ENCODE measurements at regions not wholly inside any gene's neighbourhood (a gene's known extent, or its start where the extent isn't known, plus 50 kb on each side); places are given as distances from the start of the nearest gene placed in this dataset.
"Not testable (repeated sequence)": the region's sequence is repeated elsewhere in the genome, so short reads cannot be mapped to it uniquely, and the experiment has no call there.

DNA sequence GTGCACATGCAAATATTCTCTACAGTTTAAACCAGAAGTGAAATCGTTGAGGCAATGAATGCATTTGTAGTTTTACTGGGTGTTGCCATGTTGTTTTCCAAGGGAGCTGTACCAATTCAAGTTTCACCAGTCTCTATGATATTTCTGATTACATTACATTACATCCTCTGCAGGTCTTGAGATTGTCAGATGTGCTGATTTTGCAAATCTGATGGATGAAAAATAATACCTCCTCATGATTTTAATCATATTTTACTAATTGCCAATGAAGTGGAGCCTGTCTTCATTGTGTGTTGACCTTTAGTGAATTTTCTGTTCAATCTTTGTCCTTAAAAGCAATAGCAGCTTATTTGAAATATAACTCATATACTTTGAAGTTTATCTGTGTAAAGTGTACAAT, 282.4 kb downstream of the NR2F2 start:
- H3K4me3 ChIP-seq (ENCODE audit: low read depth in 1 of 5, low read length in 5 of 5), result no peak overlapping the region
- H3K4me1 ChIP-seq (ENCODE audit: control insufficient read depth in 5 of 5, insufficient read depth in 5 of 5, low read length in 5 of 5), result no peaks in the 10 kb centered on the region
- H3K9me3 ChIP-seq (ENCODE audit: control insufficient read depth in 5 of 5, low read length in 5 of 5), result peaks cover 0 to 10% (median 3%) of the 10 kb centered on the region in 5 donors
- no peak overlapping the region for H3K27ac ChIP-seq (ENCODE audit: low read depth, low read length)
- no peaks in the 10 kb centered on the region for H3K36me3 ChIP-seq (ENCODE audit: control insufficient read depth in 5 of 5, insufficient read depth in 5 of 5, low read length in 5 of 5)
- H3K9ac ChIP-seq (ENCODE audit: low read length in 5 of 5), result no peak overlapping the region
- H3K27me3 ChIP-seq (ENCODE audit: control insufficient read depth in 5 of 5, insufficient read depth in 4 of 5, low read length in 5 of 5), result no peaks in the 10 kb centered on the region

- Histone ChIP-seq H3K27ac (ENCODE audit: low read depth, low read length) (no peak overlapping the region), H3K27me3 (ENCODE audit: control insufficient read depth in 5 of 5, insufficient read depth in 4 of 5, low read length in 5 of 5) (no peaks in the 10 kb centered on the region), H3K9me3 (ENCODE audit: control insufficient read depth in 5 of 5, low read length in 5 of 5) (peaks cover 0 to 9% (median 0%) of the 10 kb centered on the region in 5 donors), H3K9ac (ENCODE audit: low read length in 5 of 5) (no peak overlapping the region), H3K4me1 (ENCODE audit: control insufficient read depth in 5 of 5, insufficient read depth in 5 of 5, low read length in 5 of 5) (no peaks in the 10 kb centered on the region), H3K4me3 (ENCODE audit: low read depth in 1 of 5, low read length in 5 of 5) (no peak overlapping the region), H3K36me3 (ENCODE audit: control insufficient read depth in 5 of 5, insufficient read depth in 5 of 5, low read length in 5 of 5) (no peaks in the 10 kb centered on the region)
These were observed 288.7 kb downstream of the NR2F2 start for GRCh38 chr15:96619174-96619573.

GRCh38 chr15:96622714-96623113, 292.2 kb downstream of the NR2F2 start:
- H3K9me3 ChIP-seq (ENCODE audit: control insufficient read depth in 5 of 5, low read length in 5 of 5), result no peaks in the 10 kb centered on the region
- H3K27me3 ChIP-seq (ENCODE audit: control insufficient read depth in 5 of 5, insufficient read depth in 4 of 5, low read length in 5 of 5), result no peaks in the 10 kb centered on the region
- no peaks in the 10 kb centered on the region for H3K36me3 ChIP-seq (ENCODE audit: control insufficient read depth in 5 of 5, insufficient read depth in 5 of 5, low read length in 5 of 5)
- H3K9ac ChIP-seq (ENCODE audit: low read length in 5 of 5), result no peak overlapping the region
- peaks cover 0 to 11% (median 2%) of the 10 kb centered on the region in 5 donors for H3K4me1 ChIP-seq (ENCODE audit: control insufficient read depth in 5 of 5, insufficient read depth in 5 of 5, low read length in 5 of 5)
- H3K27ac ChIP-seq (ENCODE audit: low read depth, low read length), result no peak overlapping the region
- no peak overlapping the region for H3K4me3 ChIP-seq (ENCODE audit: low read depth in 1 of 5, low read length in 5 of 5)

- no peak overlapping the region for H3K4me3 ChIP-seq (ENCODE audit: low read depth in 1 of 5, low read length in 5 of 5)
- H3K4me1 ChIP-seq (ENCODE audit: control insufficient read depth in 5 of 5, insufficient read depth in 5 of 5, low read length in 5 of 5), result peaks cover 0 to 22% (median 10%) of the 10 kb centered on the region in 5 donors
- no peak overlapping the region for H3K27ac ChIP-seq (ENCODE audit: low read depth, low read length)
- no peaks in the 10 kb centered on the region for H3K27me3 ChIP-seq (ENCODE audit: control insufficient read depth in 5 of 5, insufficient read depth in 4 of 5, low read length in 5 of 5)
- H3K9me3 ChIP-seq (ENCODE audit: control insufficient read depth in 5 of 5, low read length in 5 of 5), result no peaks in the 10 kb centered on the region
- no peak overlapping the region for H3K9ac ChIP-seq (ENCODE audit: low read length in 5 of 5)
- no peaks in the 10 kb centered on the region for H3K36me3 ChIP-seq (ENCODE audit: control insufficient read depth in 5 of 5, insufficient read depth in 5 of 5, low read length in 5 of 5)
These were observed 294.8 kb downstream of the NR2F2 start for GRCh38 chr15:96625256-96625655.

GRCh38 chr15:96627031-96627568, 296.6 kb downstream of the NR2F2 start:
- Histone ChIP-seq H3K4me3 (ENCODE audit: low read depth in 1 of 5, low read length in 5 of 5) (peak overlapping the region in 1 of 5 donors; percentile 20), H3K9ac (ENCODE audit: low read length in 5 of 5) (peak overlapping the region in 1 of 5 donors; percentile 1), H3K27ac (ENCODE audit: low read depth, low read length) (peak overlapping the region; percentile 4), H3K4me1 (ENCODE audit: control insufficient read depth in 5 of 5, insufficient read depth in 5 of 5, low read length in 5 of 5) (peaks cover 0 to 22% (median 10%) of the 10 kb centered on the region in 5 donors), H3K9me3 (ENCODE audit: control insufficient read depth in 5 of 5, low read length in 5 of 5) (no peaks in the 10 kb centered on the region), H3K36me3 (ENCODE audit: control insufficient read depth in 5 of 5, insufficient read depth in 5 of 5, low read length in 5 of 5) (no peaks in the 10 kb centered on the region), H3K27me3 (ENCODE audit: control insufficient read depth in 5 of 5, insufficient read depth in 4 of 5, low read length in 5 of 5) (no peaks in the 10 kb centered on the region)

DNA sequence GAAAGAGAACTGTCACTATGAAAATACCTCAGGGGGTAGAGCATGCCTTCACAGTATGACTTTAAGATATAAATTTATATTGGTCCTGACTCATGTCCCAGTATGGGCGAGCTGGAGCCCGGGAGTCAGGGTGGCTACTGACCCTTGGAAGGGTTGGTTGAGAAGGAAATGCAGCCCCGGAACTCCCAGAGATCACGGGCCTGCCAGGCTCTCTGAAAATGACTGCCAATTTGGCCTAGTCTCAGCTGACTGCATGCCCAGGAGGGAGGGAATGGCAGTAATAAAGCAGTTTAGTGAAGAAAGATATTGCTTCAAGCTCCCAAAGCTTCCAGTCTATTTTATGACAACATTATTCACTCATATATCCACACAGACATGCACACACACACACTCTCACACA, 299.0 kb downstream of the NR2F2 start:
- H3K9me3 ChIP-seq (ENCODE audit: control insufficient read depth in 5 of 5, low read length in 5 of 5), result no peaks in the 10 kb centered on the region
- H3K9ac ChIP-seq (ENCODE audit: low read length in 5 of 5), result peak overlapping the region in 1 of 5 donors; percentile 19
- H3K4me1 ChIP-seq (ENCODE audit: control insufficient read depth in 5 of 5, insufficient read depth in 5 of 5, low read length in 5 of 5), result peaks cover 0 to 22% (median 10%) of the 10 kb centered on the region in 5 donors
- no peaks in the 10 kb centered on the region for H3K27me3 ChIP-seq (ENCODE audit: control insufficient read depth in 5 of 5, insufficient read depth in 4 of 5, low read length in 5 of 5)
- no peak overlapping the region for H3K27ac ChIP-seq (ENCODE audit: low read depth, low read length)
- no peaks in the 10 kb centered on the region for H3K36me3 ChIP-seq (ENCODE audit: control insufficient read depth in 5 of 5, insufficient read depth in 5 of 5, low read length in 5 of 5)
- no peak overlapping the region for H3K4me3 ChIP-seq (ENCODE audit: low read depth in 1 of 5, low read length in 5 of 5)

DNA sequence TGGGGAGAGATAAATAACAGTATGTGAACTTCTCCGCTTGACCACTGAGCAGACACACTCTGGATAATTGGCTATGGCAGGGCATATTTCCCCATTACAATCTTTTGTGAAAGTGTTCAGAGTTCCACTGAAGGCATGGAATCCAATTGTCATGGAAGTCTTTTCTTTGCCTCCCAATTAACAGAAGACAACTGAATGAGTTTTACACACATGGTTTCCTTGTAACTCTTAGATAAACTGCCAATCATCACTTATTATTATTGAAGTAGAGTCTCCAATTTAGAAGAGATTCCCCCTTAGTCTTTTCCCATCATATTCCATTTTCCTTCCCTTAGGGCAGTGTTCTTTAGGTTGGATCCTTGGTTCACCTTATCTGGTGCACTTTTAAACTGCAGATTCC, 308.3 kb downstream of the NR2F2 start:
- Histone ChIP-seq H3K4me1 (ENCODE audit: control insufficient read depth in 5 of 5, insufficient read depth in 5 of 5, low read length in 5 of 5) (no peaks in the 10 kb centered on the region), H3K27me3 (ENCODE audit: control insufficient read depth in 5 of 5, insufficient read depth in 4 of 5, low read length in 5 of 5) (peaks cover 0 to 6% (median 0%) of the 10 kb centered on the region in 5 donors), H3K36me3 (ENCODE audit: control insufficient read depth in 5 of 5, insufficient read depth in 5 of 5, low read length in 5 of 5) (no peaks in the 10 kb centered on the region), H3K9me3 (ENCODE audit: control insufficient read depth in 5 of 5, low read length in 5 of 5) (peaks cover 0 to 3% (median 0%) of the 10 kb centered on the region in 5 donors), H3K27ac (ENCODE audit: low read depth, low read length) (no peak overlapping the region), H3K9ac (ENCODE audit: low read length in 5 of 5) (no peak overlapping the region), H3K4me3 (ENCODE audit: low read depth in 1 of 5, low read length in 5 of 5) (no peak overlapping the region)

GRCh38 chr15:96645796-96646195, 315.3 kb downstream of the NR2F2 start:
- no peak overlapping the region for H3K27ac ChIP-seq (ENCODE audit: low read depth, low read length)
- H3K9ac ChIP-seq (ENCODE audit: low read length in 5 of 5), result no peak overlapping the region
- no peak overlapping the region for H3K4me3 ChIP-seq (ENCODE audit: low read depth in 1 of 5, low read length in 5 of 5)
- peaks cover 0 to 3% (median 0%) of the 10 kb centered on the region in 5 donors for H3K9me3 ChIP-seq (ENCODE audit: control insufficient read depth in 5 of 5, low read length in 5 of 5)
- H3K4me1 ChIP-seq (ENCODE audit: control insufficient read depth in 5 of 5, insufficient read depth in 5 of 5, low read length in 5 of 5), result no peaks in the 10 kb centered on the region
- H3K27me3 ChIP-seq (ENCODE audit: control insufficient read depth in 5 of 5, insufficient read depth in 4 of 5, low read length in 5 of 5), result no peaks in the 10 kb centered on the region
- H3K36me3 ChIP-seq (ENCODE audit: control insufficient read depth in 5 of 5, insufficient read depth in 5 of 5, low read length in 5 of 5), result no peaks in the 10 kb centered on the region

- Histone ChIP-seq H3K4me1 (ENCODE audit: control insufficient read depth in 5 of 5, insufficient read depth in 5 of 5, low read length in 5 of 5) (no peaks in the 10 kb centered on the region), H3K36me3 (ENCODE audit: control insufficient read depth in 5 of 5, insufficient read depth in 5 of 5, low read length in 5 of 5) (no peaks in the 10 kb centered on the region), H3K4me3 (ENCODE audit: low read depth in 1 of 5, low read length in 5 of 5) (no peak overlapping the region), H3K27ac (ENCODE audit: low read depth, low read length) (no peak overlapping the region), H3K27me3 (ENCODE audit: control insufficient read depth in 5 of 5, insufficient read depth in 4 of 5, low read length in 5 of 5) (no peaks in the 10 kb centered on the region), H3K9ac (ENCODE audit: low read length in 5 of 5) (no peak overlapping the region), H3K9me3 (ENCODE audit: control insufficient read depth in 5 of 5, low read length in 5 of 5) (no peaks in the 10 kb centered on the region)
These were observed 318.4 kb downstream of the NR2F2 start for GRCh38 chr15:96648866-96649265.

DNA sequence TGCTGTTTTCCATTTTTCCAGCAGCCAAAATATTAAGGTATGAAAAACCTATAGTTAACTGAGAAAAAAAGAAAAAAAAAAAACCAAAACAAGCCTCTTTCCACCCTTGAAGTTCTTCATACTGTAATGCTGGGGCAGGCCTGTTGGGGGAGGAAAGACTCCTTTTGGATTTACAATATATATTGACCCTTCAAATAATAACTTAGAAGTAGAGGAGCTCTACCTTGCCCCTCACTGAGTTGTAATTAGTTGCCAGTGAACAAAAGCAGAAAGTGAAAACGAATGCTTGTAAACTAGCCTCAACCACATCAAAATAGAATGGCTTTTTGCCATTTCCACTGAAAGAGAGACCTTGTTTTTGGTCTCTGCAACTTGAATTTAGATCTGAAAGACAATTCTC, 326.6 kb downstream of the NR2F2 start:
- no peaks in the 10 kb centered on the region for H3K4me1 ChIP-seq (ENCODE audit: control insufficient read depth in 5 of 5, insufficient read depth in 5 of 5, low read length in 5 of 5)
- no peak overlapping the region for H3K4me3 ChIP-seq (ENCODE audit: low read depth in 1 of 5, low read length in 5 of 5)
- no peaks in the 10 kb centered on the region for H3K36me3 ChIP-seq (ENCODE audit: control insufficient read depth in 5 of 5, insufficient read depth in 5 of 5, low read length in 5 of 5)
- no peaks in the 10 kb centered on the region for H3K9me3 ChIP-seq (ENCODE audit: control insufficient read depth in 5 of 5, low read length in 5 of 5)
- no peak overlapping the region for H3K27ac ChIP-seq (ENCODE audit: low read depth, low read length)
- no peaks in the 10 kb centered on the region for H3K27me3 ChIP-seq (ENCODE audit: control insufficient read depth in 5 of 5, insufficient read depth in 4 of 5, low read length in 5 of 5)
- no peak overlapping the region for H3K9ac ChIP-seq (ENCODE audit: low read length in 5 of 5)

DNA sequence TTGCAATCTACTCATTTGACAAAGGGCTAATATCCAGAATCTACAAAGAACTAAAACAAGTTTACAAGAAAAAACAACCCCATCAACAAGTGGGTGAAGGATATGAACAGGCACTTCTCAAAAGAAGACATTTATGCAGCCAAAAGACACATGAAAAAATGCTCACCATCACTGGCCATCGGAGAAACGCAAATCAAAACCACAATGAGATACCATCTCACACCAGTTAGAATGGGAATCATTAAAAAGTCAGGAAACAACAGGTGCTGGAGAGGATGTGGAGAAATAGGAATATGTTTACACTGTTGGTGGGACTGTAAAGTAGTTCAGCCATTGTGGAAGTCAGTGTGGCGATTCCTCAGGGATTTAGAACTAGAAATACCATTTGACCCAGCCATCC, 336.5 kb downstream of the NR2F2 start:
- not testable (repeated sequence) for H3K36me3 ChIP-seq (ENCODE audit: control insufficient read depth in 5 of 5, insufficient read depth in 5 of 5, low read length in 5 of 5); H3K9ac ChIP-seq (ENCODE audit: low read length in 5 of 5); H3K27ac ChIP-seq (ENCODE audit: low read depth, low read length); H3K4me3 ChIP-seq (ENCODE audit: low read depth in 1 of 5, low read length in 5 of 5); H3K27me3 ChIP-seq (ENCODE audit: control insufficient read depth in 5 of 5, insufficient read depth in 4 of 5, low read length in 5 of 5); H3K4me1 ChIP-seq (ENCODE audit: control insufficient read depth in 5 of 5, insufficient read depth in 5 of 5, low read length in 5 of 5); H3K9me3 ChIP-seq (ENCODE audit: control insufficient read depth in 5 of 5, low read length in 5 of 5)
